GM19351 (cell line): ENCODE measurements at regions not wholly inside any gene's neighbourhood (a gene's known extent, or its start where the extent isn't known, plus 50 kb on each side); places are given as distances from the start of the nearest gene placed in this dataset.

Experiments
- ATAC-seq: cut with Tn5 transposase; IDR thresholded peaks from one replicate; pipeline ENCODE4 v1.9.1; 2021; ENCODE audit warnings: mild to moderate bottlenecking, moderate library complexity; ENCODE audit not compliant: unreplicated experiment

DNA sequence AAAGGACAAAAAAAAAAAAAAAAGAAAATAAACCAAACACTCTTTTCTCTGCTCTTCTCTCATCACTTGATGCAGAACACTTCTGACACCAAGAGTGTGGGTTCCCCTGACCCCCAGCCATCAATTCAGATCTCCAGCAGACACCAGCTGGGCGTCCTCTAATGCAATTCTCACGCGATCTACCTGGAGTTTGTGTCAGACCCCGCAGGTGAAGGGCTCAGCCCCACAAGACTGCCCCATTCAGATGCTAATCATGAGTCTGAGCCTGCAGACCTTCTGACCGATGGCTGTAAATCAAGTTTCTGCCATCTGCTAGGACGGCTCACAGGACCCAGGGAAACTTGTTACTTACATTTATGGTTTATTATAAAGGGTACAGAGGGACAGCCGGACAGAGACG, 133.6 kb upstream of the C1orf174 start:
- ATAC-seq: no peak

DNA sequence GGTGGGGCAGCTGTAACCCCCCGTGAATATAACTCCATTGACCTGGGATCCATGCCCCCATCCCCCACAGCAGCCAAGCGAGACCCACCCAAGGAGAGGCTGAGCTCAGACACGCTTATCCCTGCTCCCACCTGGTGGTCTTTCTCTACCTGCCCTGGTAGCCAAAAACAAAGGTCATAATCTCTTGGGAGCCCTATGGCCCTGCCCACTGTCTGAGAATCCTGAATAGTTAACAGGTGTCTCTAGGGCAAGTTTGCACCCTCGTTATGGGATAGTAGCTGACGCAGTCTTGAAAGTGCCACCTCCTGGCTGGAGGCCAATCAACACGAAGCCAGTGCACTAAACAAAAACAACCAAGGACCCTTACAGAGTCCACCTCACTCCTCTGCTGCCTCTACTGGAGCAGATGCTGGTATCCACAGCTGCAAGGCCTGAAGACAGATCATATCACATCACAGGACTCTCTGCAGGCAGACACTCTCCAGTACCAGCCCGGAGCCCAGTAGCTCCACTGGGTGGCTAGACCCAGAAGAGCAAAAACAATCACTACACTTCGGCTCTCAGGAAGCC, 134.3 kb upstream of the C1orf174 start:
- ATAC-seq: no peak

DNA sequence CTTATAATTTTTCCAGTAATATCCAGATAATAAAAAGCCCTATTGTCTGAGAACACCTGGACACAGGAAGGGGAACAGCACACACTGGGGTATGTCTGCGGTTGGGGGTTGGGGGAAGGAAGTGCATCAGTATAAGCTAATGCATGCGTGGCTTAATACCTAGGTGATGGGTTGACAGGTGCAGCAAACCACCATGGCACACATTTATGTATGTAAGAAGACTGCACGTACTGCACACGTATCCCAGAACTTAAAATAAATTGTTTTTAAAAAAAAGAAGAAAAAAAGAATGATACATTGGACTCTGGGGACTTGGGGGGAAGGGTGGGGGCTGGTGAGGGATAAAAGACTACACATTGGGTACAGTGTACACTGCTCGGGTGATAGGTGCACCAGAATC, 144.9 kb upstream of the C1orf174 start:
- no peak for ATAC-seq

GRCh38 chr1:4045397-4046010, 145.4 kb upstream of the C1orf174 start:
- ATAC-seq: no peak

- ATAC-seq: no peak
Observed at GRCh38 chr1:4046836-4047461, 146.9 kb upstream of the C1orf174 start.

DNA sequence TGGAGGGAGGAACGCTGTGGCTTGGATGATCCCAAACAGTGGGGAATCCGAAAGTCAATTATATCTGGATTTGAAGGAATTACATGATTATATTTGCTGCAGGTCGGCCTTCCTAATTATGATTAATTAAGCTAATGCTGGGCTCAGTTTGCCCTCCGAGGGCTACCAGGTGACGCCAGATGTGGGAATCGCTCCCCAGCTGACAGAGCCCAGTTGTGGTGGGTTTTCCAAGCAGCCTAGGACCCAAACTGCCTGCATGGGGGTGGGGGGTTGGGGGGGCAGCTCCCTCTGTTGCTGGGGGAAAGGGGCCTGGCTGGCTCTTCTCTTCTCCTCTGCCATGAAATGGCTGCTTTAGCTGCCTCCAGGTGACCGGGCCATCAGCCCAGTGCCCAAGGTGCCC, 147.6 kb upstream of the C1orf174 start:
- ATAC-seq: no peak

DNA sequence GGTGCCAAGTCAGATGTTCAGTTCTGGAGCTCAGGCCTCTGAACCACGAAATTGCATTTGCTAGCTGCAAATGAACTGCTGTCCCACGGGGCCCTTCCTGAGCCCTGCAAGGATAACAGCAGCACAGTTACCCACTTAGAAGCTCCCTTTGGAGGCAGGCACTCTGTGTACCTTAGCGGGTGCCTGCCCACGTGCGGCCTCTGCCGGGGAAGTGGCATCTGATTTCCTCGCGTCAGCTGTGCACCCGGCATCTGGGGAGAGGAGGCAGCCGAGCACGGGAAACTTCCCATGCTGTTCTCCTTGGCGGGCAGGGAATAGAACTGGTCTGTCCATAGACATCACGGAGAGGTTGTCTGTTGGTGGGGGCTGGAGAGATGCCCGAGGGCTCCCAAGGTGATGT, 148.0 kb upstream of the C1orf174 start:
- no peak for ATAC-seq

DNA sequence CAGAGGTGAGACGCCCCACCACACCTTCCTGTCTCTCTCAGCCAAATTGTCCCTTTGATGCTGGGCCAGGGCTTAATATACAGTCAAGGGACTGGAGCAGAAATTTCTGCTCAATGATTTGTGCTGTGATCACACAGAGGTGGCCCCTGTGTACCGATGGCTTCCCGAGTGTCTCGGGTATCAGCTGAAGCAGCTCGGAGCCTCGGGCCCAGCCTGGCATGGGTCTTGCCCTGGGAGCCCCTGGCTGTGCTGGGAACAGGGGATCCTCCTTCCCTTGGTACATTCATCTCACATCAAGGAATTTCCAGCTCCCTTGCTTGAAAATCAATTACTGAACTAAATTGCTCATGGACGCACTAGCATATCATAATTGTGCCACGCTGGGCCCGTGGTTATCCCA, 148.8 kb upstream of the C1orf174 start:
- no peak for ATAC-seq

DNA sequence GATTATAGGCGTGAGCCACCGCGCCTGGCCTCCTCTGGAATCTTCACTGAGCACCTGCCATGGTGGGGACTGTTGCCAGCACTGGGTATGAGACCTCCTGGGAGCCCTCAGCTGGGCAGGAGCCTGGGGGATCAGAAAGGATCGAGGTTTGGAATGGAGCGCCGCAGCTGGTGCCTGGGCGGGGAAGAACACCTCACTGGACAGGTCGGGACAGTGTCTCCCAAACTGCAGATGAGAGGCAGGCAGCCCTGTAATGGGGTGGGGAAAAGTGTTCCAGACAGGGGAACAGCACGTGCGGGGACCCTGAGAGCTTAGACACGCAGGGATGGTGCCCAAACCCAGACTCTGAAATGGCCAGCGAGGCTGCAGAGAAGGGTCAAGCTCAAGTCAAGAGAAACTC, 150.9 kb upstream of the C1orf174 start:
- ATAC-seq: no peak

DNA sequence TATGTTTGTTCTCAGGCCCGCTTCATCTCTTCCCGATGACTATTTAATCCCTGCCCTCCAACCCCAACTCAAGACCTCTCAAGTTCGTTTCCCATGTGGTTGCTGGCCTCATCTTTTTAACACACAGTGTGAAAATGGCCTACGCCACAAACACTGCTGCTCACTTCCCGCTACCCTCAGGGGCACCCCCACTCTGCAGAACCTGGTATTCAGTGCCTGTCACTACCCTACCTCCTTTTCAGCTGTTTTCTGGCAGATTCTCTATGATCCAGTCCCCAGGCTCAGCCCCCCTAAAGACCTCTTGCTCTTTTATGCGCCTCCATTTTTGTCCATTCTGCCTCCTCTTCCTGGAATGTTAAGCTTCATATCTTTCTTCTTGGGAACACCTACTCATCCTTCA, 152.6 kb upstream of the C1orf174 start:
- no peak for ATAC-seq

DNA sequence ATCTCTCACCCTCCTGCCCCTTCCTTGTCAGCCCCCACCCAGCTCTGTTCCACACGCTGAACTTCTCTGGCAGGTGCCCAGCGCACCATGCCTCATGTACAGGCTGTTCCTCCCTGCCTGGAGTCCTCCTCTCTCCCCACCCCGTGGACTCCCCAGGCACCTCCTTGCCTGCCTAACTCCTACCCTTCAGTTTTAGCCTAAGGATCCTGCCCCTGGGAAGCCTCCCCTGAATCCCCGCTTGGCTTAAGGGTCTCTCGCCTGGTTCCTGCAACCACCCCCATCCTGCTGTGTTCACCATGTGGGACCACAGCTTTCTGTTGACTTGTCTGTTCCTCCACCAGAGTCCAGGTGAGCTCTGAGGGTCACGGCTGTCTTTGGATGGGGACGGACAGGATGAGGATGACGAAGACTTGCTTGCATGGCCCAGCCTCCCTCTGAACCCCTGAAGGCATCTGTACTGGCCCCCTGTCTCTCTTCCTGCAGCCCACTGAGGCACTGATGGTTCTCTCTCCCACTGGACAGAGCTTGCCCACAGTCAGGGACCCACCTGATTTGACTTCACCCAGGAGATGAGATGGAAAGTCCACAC, 153.2 kb upstream of the C1orf174 start:
- ATAC-seq: no peak

DNA sequence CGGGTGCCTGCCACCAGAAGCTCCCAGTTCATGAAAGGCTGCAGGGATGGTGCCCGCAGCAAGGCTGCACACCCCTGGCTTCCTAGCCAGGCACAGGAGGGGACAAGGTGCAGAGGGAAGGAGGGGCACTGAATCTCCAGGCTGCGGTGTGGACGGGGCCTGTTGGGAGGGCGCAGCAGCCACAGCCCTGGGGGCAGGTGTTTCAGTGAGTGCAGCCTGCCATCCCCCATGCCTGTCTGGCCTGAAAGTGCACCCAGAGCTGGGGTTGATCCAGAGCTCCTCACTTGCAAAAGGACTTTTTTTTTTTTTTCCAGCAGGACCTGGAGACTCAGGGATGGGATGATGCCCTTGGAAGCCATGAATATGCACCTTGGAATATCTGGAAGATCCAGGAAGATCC, 153.7 kb upstream of the C1orf174 start:
- ATAC-seq: no peak

GRCh38 chr1:4055294-4055967, 155.4 kb upstream of the C1orf174 start:
- no peak for ATAC-seq

DNA sequence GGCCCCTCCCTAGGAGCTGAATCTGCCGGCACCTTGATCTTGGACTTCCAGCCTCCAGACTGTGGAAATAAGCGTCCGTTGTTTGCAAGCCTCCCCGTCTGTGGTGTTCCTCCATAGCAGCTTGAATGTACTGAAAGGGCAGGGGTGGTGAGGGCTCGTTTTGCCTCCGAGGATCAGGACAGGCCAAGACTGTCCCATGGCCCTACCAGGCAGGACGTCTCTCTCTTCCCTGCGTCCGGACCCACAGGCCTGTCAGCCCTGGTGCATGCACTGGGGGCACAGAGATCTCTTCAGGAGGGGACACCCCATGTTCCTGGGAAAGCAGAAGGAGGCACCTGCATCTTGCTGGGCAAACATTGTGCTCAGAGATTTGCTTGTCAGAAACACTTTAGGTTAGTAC, 156.3 kb upstream of the C1orf174 start:
- no peak for ATAC-seq

DNA sequence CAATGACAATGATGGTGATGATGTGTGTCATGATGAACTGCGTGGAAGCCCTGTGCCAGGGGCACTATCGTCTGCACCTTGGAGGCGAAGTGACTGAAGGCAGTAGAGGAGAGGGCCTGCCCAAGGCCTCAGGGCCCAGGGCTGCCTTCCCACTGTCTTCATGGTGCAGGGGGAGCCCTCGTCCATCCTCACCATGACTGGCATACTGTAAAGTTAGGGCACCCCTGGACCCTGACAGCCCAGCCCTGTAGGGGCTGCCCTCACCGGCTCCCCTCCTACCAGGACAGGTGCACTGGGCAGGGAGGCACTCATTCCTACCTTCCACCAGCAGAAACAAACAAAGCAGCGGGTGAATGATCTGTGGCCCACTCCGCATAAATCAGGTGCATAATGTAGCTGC, 156.9 kb upstream of the C1orf174 start:
- no peak for ATAC-seq

DNA sequence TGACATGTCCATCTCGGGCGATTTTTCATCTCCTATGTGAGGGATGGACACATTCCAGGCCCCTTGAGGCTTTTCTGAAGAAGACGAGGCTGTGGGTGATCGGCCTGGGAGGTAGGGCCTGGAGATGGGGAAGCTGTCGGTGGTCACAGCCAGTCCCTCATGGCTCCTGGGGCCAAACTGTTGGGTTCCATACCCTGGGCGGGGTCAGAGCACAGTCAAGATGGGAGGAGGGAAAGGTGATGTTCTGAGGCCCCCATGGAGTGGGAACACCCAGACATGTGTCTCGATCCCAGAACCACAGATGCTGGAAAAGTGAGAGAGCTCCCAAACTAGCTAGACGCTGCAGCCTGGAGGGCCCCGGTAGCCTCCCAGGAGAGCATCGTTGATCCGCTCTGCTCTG, 157.5 kb upstream of the C1orf174 start:
- no peak for ATAC-seq

DNA sequence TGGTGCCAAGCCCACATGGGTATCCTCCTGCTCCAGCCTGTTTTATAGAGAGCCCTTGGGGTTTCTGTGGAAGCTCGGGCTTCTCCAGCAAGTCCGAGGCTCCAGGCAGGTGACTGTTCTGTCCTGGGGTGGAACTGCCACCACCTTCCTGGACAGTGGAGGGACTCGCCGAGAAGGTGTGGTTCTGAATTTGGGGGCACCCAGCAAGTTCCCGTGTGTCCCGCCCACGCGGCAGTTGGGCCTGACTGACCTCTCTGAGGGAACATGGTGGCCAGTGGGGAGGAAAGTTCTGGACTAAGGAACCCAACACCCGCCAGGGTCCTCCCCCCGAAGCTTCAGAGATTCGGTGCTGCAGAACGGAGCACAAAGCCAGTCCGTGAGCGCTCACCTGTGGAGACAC, 158.1 kb upstream of the C1orf174 start:
- ATAC-seq: no peak

GRCh38 chr1:4058706-4059105, 158.6 kb upstream of the C1orf174 start:
- no peak for ATAC-seq

DNA sequence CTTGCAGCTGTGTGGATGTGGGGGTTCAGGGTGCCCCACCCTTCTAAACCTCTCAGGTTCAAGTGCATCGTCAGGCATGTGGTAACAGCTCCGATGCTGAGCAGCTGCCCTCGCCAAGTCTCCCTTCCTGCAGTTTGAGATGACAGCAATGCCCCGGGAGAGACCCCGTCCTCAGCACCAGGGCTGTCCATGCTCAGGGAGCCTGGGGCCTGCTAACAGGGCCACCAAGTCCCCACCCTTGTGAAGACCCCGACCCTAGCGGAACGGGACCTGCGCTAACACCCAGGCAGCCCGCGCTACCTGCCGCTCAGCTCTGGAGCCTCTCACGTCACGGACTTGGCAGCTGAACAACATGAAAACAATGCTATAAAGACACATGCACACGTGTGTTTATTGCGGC, 159.2 kb upstream of the C1orf174 start:
- no peak for ATAC-seq

DNA sequence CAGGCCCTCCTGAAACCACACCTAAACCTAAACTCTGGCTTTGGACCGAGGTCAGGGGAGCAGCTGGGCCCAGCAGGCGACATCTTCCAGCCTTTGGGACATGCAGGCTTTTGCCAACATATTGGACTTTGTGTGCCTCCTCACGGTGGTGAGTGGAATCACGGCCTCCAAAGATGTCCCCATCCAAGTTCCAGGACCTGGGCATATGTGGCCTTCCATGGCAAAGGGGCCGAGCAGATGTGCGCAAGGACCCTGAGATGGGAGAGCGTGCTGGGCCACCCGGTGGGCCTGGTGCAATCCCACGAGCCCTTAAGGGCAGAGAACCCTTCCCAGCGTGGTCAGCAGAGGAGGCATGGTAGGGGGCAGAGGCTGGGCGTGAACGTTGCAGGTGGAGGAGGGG, 160.8 kb upstream of the C1orf174 start:
- ATAC-seq: no peak

DNA sequence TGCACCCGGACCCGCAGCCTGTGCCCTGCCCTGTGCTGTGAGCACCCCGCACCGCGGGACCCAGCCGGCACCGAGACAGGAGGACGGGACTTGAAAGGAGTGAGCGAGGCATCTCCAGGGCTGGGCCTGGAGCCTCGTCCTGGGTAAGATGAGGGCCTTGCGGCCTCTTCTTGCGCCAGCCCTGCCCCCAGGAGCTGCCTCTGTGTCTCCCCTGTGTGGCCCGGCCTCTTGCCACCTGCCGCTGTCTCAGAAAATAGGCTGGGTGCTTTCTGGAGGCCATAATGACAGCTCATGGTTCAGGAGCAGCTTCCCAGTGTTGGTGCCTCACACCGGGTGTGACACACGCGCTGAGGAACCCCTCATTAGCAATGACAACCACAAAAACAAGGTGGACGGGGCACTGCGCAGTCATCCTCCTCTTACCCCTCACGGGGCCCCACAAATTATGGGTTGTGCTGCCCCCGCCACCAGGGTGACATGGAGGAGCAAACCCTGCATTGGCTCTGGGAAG, 161.5 kb upstream of the C1orf174 start:
- no peak for ATAC-seq

DNA sequence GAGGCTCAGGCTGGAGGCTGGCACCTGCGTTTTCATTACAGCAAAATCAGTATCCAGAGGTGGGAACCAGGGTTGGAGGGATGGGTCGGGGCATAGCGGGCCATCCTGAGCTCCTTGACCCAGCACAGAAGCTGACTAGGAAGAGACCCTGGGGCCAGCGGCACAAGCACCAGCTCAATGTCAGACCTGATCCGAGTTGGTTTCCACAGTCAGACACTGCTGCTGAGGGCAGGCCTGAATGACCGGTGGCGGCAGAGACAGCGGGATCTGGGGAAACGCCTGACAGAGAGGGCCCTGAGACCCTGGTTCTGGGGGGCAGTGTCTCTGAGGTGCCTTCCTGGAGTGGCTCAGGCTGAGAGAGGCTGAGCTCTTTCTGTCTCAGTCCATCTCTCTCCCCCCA, 162.0 kb upstream of the C1orf174 start:
- ATAC-seq: no peak
